HG02840 (cell line): ENCODE measurements at regions not wholly inside any gene's neighbourhood (a gene's known extent, or its start where the extent isn't known, plus 50 kb on each side); places are given as distances from the start of the nearest gene placed in this dataset.

Experiments
- ATAC-seq: cut with Tn5 transposase; IDR thresholded peaks from one replicate; pipeline ENCODE4 v1.9.1; 2021; ENCODE audit warnings: mild to moderate bottlenecking, moderate library complexity, moderate number of reproducible peaks; ENCODE audit not compliant: unreplicated experiment, low FRiP score

GRCh38 chr11:15374418-15374817, 259.7 kb downstream of the INSC start:
- no peak for ATAC-seq

GRCh38 chr11:15378941-15379340, 264.2 kb downstream of the INSC start:
- no peak for ATAC-seq

DNA sequence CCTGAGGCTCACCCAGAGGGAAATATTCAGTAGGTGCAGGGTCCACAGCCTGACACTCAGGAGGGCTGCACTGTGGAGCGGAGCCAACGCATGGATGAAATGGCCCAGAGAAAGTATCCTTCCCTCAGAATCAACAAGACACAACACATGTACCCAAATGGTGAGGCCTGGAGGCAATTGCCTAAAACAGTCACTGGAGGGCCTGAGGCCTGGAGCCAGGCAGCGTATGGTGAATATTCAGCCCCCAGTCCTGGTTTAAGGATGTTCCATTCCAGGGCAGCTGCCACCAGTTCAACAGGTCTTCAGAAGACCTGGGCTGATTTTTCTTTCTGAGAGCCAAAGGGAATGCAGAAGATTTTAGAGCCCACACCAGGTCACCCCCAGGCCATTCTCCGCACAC, 264.8 kb downstream of the INSC start:
- no peak for ATAC-seq

DNA sequence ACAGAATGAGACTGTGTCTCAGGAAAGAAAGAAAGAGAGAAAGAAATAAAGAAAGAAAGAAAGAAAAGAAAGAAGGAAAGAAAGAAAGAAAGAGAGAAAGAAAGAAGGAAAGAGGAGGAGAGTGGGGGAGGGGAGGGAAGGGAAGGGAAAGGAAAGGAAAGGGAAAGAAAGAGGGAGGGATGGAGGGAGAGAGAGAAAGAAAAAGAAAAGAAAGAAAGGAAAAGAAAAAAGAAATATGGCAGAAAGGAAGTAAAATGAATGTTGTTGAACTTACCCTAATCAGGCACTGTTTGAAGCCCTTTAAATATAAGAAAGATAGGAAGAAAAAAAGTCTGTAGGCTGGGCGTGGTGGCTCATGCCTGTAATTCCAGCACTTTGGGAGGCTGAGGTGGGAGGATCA, 276.1 kb downstream of the INSC start:
- no peak for ATAC-seq

GRCh38 chr11:15396778-15397177, 282.1 kb downstream of the INSC start:
- ATAC-seq: no peak

DNA sequence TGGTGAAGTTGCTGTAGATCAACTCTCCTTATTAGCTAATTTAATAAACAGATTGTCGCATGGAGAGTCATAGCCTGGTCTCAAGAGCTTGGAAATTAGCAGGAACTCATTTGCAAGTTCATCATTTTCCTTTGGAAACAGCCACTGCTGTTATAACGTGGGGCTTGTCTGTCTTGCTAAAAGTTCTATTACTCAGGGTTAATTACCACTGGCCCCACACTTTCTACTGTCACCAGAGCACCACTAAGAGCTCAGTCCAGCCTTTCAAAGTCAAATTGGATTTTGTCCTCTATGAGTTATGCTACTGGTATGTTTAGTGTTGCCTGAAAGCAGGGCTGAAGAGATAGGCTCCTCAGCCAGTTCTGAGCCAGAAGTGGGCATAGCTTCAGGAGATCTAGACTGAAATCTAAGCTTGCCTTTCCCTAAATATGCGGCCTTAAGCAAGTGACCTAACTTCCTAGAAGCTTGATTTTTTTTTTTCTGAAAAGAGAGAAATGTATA, 292.2 kb downstream of the INSC start:
- no peak for ATAC-seq

DNA sequence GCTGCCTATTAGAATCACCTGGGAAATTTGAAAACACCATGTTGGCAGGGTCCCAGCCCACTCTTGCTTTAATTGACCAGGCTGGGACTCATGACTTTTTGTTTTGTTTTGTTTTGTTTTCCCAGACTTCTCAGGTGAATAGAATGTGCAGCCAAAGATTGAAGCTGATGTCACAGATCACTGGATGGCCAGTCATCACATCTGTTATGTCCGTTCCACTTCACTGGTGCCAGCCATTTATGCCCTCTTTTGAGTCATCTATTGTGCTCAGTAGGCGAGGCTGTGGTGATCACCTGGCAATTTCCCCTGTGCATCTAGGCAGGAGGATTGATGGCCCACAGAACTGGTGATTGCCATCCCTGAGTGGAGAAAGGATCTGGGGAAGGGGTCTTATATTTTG, 297.3 kb downstream of the INSC start:
- ATAC-seq: no peak

DNA sequence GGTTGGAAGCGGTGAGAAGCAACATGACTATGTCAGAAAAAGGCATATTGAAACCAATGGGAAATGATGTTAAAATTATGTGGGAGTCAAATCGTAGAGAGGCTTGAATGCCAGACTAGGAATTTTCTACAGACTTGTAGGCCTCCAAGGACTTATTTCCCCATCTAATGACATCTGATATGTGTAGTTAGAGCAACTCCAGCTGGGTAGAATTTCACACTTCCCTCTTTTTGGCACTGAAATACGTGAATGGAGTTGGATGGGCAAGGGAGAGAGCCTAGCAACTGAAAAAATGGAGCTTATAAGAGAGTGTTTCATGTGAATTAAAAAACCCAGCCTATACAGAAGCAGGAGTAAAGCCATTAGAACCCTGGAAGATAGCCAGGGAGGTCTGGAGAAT, 304.2 kb downstream of the INSC start:
- ATAC-seq: no peak

DNA sequence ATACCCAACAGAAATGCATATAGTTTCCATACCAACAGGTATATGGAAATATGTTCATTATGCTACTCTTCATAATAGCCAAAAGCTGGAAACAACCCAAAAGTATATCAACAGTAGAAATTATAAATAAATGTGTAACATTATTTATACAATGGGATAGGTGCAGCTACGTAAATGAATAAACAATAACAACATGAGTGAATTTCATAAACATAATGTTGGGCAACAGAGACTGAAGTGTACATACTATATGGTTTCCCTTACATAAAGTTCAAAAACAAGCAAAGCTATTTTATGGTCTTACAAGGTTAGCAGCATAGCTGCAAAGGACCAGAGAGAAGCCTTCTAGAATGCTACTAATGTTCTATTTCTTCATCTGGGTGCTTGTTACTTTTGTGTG, 305.0 kb downstream of the INSC start:
- no peak for ATAC-seq

- ATAC-seq: no peak
Measured at GRCh38 chr11:15430381-15430780, 315.7 kb downstream of the INSC start.

- no peak for ATAC-seq
Measured at GRCh38 chr11:15434529-15434928, 319.8 kb downstream of the INSC start.

DNA sequence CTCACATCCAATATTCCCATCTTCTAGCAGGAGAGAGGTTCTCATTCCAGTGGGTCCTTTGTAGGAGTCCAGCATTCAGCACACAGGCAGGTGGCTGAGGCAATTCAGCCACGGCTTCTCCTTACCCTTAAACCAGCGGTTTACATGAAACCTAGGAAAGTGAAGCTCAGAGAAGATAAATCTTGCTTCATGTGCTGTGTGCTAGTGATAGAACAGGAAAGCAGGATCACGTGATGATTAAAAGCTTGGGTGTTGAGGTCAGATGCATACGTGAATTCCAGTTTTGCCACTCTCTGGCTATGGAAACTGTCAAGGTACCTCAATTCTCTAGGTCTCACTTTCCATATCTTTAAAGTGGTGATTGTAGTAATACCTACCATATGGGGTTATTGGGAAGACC, 331.6 kb downstream of the INSC start:
- no peak for ATAC-seq

- no peak for ATAC-seq
Measured at GRCh38 chr11:15446929-15447328, 332.2 kb downstream of the INSC start.

DNA sequence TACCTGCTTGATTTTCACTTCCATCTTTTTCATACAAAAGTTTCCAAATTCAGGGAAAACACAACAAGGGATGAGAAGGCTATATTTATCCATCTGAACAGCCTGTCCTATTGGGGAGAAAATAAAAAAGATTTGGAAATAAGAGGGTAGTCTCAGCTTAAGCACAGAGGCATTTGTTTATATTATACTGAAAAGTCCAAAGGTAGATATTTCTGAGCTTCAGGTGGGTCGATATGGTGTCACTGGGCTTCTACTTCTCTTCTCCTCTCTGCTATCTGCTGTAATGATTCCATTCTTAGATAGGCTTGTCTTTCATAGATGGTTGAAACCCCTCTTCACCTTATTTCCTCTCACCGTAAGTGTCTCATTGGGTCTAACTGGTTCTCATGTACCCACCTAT, 337.0 kb downstream of the INSC start:
- no peak for ATAC-seq

DNA sequence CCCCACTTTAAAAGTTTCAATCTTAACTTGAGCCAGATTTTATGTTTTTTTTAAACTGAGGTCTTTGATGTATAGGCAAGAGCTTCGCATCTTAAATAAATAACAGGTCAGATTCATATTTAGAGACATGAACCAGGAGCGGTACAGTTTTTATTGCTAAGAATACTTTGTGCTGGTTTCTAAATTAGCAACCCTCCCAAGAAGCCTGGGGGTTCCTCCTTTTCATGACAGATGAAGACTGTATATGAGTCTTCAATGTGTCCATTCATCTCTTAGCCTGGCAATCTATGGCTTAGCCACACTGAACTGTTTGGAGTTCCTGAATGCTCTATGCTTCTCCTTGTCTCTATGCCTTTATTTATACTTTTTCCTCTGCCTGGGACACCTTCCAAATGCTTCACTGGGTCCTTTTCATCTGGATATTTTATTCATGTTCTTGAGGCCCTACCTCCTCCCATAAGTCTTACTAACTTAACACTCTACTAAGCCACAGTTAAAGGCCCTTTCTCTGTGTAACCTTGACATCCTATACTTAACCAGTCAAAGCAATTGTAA, 338.6 kb downstream of the INSC start:
- ATAC-seq: no peak

GRCh38 chr11:15468466-15468865, 353.7 kb downstream of the INSC start:
- no peak for ATAC-seq

GRCh38 chr11:15471048-15471894, 356.5 kb downstream of the INSC start:
- ATAC-seq: no peak

GRCh38 chr11:15471895-15472799, 357.4 kb downstream of the INSC start:
- no peak for ATAC-seq

- ATAC-seq: no peak
Measured at GRCh38 chr11:15473954-15474837, 359.5 kb downstream of the INSC start.

DNA sequence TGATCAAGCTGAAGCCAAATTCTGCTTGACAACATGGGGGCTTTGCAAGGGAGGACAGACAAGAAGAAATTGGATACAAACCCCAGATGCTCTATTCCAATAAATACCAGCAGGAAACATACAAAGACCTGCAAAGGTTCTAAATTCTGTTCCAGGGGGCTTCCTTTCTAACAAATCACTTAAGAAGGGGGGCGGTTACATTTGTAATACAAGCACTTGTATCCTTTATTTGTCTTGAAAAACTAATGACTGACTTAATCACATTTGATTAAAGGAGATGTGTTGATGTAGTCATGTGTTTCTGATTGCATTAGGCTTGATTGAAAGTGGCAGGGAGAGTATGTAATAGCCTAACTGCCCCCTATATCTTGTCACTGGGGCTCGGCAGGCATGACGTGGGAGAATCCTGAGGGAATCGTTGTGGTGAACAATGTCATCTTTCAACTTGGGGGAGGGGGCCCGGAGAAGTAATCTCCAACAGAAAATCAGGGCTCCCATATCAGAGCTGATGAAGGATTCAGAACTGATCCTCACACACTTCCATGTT, 361.7 kb downstream of the INSC start:
- ATAC-seq: no peak
